C4-2B (cell line): ENCODE measurements at regions not wholly inside any gene's neighbourhood (a gene's known extent, or its start where the extent isn't known, plus 50 kb on each side); places are given as distances from the start of the nearest gene placed in this dataset.

Experiments used
- H3K27ac ChIP-seq: fragments of 450-650 bp; 2 replicates; pipeline ENCODE4 v1.5.1; 2017
- ZFX ChIP-seq: fragments of 450-650 bp; IDR thresholded peaks from 2 replicates; pipeline ENCODE4 v1.6.1; 2017
- TF ChIP-seq, protein P1 (sequence below): fragments of 450-650 bp; conservative IDR thresholded peaks from 2 replicates; pipeline ENCODE4 v1.5.1; 2017; ENCODE audit warnings: mild to moderate bottlenecking

DNA sequence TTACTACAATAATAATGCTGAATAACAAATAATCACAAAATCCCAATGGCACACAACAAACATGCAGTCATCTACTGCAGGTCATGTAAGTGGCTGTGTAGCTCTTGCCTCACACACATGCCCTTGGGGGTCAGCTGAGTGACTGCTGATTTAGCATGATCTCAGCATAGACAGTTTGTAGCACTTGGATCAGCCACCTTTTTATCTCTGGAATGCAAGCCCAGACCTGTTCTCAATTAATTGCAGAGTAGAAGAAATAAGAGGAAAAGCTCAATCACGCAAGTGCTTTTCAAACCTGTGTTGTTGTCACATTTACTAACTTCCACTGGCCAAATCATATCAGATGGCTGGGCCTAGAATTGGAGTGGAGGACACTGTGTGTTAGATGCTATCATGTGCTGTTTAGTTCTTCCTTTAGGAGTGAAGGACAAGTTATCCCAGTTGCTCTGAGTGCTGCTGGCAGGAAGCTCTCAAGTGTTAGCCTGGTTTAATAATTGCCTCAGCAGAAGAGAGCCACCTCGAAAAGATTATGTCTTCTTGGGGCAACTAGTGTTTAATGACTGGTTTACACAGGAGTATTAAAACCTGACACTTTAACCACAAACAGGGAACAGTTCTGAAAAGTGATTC, 128.3 kb upstream of the EPHA5 start:
- TF ChIP-seq, protein P1, sequence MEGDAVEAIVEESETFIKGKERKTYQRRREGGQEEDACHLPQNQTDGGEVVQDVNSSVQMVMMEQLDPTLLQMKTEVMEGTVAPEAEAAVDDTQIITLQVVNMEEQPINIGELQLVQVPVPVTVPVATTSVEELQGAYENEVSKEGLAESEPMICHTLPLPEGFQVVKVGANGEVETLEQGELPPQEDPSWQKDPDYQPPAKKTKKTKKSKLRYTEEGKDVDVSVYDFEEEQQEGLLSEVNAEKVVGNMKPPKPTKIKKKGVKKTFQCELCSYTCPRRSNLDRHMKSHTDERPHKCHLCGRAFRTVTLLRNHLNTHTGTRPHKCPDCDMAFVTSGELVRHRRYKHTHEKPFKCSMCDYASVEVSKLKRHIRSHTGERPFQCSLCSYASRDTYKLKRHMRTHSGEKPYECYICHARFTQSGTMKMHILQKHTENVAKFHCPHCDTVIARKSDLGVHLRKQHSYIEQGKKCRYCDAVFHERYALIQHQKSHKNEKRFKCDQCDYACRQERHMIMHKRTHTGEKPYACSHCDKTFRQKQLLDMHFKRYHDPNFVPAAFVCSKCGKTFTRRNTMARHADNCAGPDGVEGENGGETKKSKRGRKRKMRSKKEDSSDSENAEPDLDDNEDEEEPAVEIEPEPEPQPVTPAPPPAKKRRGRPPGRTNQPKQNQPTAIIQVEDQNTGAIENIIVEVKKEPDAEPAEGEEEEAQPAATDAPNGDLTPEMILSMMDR: no peak
- TF ChIP-seq ZFX: no peak
- H3K27ac ChIP-seq: no peak overlapping the region

DNA sequence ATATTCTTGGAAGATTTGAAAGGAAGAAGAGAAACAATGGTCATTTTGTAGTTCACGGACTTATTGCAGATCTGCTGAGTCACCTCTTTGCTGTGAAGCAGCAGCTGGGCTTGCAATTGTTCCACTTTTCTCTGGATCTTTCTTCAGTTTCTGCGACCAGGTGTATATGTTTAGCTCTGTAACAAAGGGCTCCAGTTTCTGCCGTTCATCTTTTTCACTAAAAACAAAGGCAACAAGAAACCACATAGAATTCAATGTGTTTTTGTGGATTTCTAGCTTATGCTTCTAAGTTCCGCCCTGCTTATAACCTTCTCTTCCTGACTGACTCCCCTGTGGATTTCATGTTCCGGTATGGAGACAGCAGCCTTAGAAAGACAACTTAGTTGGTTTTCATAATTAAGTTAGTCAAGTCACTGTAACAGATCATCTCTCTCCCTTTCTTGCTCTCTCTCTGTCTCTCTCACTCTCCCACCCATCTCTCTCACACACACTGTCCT, 121.6 kb upstream of the EPHA5 start:
- H3K27ac ChIP-seq: no peak overlapping the region
- TF ChIP-seq, protein P1: no peak
- TF ChIP-seq ZFX: no peak

DNA sequence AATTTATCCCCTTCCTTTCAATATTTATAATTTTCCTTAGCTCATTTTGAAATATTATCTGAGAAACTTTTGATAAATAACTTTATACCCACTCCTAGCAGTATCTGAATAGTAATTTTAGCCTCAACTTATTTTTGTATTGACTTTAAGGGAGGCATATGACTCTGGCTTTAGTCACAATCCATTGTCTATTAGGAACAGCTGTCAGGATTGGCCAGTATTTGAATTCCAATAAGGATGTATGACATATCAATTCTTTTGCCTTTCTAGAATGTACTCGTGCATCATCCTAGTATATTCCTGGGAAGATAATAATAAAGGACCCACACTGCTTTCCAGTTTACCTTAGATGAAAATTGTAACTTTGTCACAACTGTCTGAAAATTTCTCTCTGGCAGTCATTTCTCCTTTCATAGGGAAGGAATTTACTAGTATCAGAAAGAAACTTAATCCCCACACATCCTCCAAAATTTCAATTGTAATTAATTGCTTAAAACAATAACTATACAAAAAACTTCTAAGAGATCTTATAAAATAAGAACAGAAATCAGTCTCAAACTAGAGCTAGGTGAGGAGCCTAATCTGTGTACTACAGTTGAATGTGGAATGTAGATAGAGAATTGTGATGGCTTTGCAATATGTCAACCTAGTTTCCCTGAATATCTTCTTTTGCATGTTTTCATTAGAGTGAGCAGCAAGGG, 121.0 kb upstream of the EPHA5 start:
- TF ChIP-seq ZFX: no peak
- H3K27ac ChIP-seq: no peak overlapping the region

DNA sequence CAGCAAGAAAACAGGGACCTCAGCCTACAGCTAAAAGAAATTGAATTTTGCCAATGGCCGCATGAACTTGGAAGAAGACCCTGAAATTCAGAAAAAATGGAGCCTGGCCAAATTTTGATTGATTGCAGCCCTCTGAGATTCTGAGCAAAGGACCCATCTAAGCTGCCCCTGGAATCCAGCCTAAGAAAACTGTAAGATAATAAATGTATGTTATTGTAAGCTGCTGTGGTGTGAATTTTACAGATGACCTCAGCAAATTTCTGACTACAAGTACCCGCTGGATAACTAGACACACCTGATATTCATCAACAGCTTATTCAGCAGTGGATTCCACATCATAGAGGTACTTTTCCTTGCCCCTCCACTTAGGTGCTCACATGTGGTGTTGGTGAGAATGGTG, 119.5 kb upstream of the EPHA5 start:
- no peak overlapping the region for H3K27ac ChIP-seq
- TF ChIP-seq, protein P1: no peak
- TF ChIP-seq ZFX: no peak

DNA sequence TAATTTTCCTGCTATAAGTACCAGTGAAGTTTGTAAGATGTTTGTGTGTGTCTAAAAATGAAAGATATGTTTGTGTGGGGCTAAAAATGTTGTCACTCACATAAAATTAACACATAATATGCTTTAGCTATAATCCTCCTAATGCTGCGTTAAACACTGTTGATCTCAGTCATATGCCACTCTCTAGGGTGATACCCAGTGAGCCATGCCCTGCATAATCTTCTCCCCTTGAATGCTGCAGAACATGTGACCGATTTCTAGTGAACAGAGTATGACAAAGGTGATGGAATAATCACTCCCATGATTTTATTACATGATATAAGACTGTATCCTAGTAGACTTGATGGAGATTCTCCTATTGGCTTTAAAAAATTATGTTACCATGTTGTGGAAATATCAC, 119.1 kb upstream of the EPHA5 start:
- TF ChIP-seq, protein P1: no peak
- no peak for TF ChIP-seq ZFX
- no peak overlapping the region for H3K27ac ChIP-seq

DNA sequence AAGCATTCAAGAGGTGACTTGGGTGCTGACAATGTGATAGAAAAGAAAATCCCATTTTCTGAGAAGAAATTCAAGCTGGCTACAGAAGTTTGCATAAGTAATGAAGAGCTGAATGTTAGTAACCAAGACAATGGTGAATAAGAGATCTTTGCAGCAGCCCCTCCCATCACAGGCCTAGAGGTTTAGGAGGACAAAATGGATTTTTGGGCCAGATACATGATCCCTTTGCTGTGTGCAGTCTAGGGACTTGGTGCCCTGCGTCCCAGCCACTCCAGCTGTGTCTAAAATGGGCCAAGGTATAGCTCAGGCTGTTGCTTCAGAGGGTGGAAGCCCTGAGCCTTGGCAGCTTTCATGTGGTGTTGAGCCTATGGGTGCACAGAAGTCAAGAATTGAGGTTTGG, 107.0 kb upstream of the EPHA5 start:
- no peak overlapping the region for H3K27ac ChIP-seq
- TF ChIP-seq, protein P1: no peak
- no peak for TF ChIP-seq ZFX

DNA sequence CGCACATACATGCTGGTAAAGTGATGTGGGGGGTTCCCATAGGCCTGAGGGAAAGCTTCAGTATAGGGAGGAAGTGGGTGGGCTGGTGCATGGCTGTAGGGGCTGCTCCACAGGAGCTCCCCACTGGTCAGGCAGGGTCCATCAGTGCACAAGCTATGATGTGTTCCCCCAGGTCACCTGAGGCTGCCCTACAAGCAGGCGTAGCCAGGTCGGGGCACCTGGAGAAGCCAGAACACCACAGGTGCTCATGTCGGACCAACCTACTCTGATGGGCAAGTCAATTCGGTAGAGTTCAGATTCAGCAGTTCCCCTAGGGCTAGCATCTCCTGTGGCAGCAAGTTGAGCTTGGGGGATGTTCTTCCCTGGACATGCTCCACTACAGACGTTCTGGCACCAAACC, 103.3 kb upstream of the EPHA5 start:
- TF ChIP-seq, protein P1: no peak
- TF ChIP-seq ZFX: no peak

DNA sequence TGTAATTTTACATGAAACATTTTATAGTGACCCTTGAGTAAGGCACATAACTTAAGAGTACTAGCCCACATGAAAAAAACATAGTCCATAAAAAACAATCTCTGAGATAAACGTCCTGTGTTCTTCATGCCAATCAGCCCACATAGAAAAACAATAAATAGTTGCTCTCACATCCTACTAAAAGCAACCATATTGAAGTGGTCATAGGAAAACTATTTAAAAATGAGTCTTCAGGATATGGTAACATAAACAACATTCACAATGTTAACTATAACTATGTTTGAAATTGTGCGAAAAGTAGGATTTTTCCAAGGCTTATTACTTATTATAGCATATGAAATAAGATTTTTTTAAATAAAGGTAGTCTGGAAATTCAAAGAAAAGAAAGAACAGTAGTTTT, 77.1 kb upstream of the EPHA5 start:
- TF ChIP-seq, protein P1: no peak
- no peak for TF ChIP-seq ZFX
- H3K27ac ChIP-seq: no peak overlapping the region

More for the DNA sequence above, 103.3 kb upstream of the EPHA5 start:
- no peak overlapping the region for H3K27ac ChIP-seq
